ENCODE measurements at regions not wholly inside any gene's neighbourhood (a gene's known extent, or its start where the extent isn't known, plus 50 kb on each side); places are given as distances from the start of the nearest gene placed in this dataset.

DNA sequence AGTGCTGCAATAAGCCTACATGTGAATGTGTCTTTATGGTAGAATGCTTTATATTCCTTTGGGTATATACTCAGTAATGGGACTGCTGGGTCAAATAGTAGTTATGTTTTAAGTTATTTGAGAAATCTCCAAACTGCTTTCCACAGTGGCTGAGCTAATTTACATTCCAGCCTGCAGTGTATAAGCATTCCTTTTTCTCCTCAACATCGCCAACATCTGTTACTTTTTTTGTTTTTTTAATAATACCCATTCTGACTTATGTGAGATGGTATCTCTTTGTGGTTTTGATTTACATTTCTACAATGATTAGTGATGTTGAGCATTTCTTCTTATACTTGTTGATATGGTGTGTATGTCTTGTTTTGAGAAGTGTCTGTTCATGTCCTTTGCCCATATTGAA, 1186.2 kb downstream of the BCL11B start:
- DNase-seq: no peak

- DNase-seq: no peak
Observed at GRCh38 chr14:98093111-98093510, 1178.9 kb downstream of the BCL11B start.

- no peak for DNase-seq
Observed at GRCh38 chr14:98099527-98099926, 1172.5 kb downstream of the BCL11B start.

DNA sequence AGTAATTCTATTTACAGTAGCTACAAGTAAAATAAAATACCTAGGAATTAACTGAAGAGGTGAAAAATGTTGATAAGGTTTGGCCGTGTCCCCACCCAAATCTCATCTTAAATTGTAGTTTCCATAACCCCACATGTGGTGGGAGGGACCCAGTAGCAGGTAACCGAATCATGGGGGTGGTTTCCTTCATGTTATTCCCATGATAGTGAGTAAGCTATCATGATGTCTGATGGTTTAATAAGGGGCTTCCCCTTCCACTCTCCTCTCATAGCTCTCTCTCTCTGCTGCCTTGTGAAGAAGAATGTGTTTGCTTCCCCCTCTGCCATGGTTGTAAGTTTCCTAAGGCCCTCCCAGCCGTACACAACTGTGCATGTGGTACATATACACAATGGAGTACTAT, 1170.7 kb downstream of the BCL11B start:
- DNase-seq: no peak

GRCh38 chr14:98103705-98104104, 1168.3 kb downstream of the BCL11B start:
- DNase-seq: no peak

GRCh38 chr14:98109326-98109725, 1162.7 kb downstream of the BCL11B start:
- no peak for DNase-seq

DNA sequence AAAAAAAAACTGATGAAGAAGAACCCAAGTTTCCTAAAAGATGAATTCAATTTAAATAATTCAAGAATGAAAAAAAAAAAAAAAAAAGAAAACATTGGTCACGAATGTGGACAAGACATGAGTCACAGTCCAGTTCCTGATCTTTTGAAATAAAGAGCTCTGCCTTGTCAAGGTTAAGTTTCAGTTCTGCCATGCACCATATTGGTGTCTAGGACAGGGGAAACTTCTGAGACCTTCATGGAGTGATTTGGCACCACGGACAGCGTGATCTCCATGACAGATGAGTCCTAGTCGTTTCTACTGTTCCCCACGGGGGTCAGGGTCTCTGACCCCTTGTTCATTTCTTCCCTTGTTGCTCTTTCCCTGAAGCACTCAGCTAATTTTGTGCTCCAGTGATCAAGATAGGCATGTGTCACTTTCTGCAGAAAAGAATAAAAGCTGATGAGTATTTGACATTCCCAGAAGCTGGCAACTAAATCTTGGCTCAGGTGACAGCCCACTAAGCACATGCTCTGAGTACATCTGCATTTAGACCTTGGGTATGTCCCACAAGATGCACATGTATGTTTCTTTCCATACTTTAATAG, 1159.7 kb downstream of the BCL11B start:
- DNase-seq: no peak

DNA sequence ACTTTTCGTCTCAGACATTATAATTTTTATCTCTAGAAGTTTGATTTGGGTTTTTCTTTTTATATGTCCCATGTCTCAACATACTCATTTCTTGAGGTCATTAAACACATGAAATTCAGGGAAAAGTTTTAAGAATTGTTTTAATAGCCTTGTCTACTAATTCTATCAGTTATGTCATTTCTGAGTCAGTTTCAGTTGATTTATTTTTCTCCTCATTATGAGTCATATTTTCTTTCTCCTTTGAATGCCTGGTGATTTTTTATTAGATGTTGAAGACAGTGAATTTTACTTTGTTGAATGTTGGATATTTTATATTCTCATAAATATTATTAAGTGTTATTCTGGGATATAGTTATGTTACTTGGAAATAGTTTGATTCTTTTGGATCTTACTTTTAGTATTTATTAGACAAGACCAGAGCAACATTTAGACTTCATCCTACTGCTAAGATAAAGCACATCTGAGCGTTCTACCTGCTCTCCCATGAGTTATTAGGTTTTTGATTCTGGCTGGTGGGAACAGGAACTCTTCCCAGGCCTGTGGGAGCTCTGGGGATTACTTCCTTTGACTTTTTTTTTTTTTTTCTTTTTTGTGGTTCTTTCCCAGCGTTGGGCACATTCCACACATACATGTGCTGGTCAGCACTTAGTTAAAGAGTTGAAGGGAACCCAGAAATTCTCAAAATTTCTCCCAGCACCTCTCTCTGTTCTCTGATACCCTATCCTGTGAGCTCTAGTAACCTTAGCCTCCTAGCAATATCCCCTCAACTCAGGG, 1157.7 kb downstream of the BCL11B start:
- DNase-seq: no peak

- no peak for DNase-seq
Observed at GRCh38 chr14:98114946-98115345, 1157.1 kb downstream of the BCL11B start.

DNA sequence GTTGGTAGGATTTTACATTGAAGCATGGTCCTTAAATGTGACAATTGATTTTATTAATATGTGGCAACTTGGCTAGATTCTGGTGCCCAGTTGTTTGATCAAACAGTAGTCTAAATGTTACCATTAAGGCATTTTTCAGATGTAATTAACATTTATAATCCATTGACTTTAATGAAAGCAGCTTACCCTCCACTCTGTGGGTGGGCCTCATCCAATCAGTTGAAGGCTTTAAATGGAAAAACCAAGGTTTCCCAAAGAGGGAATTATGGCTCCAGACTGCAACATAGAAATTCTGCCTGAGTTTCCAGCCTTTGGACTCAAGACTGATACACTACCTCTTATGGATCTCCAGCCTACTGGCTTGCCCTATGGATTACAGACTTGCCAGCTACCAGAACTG, 1153.2 kb downstream of the BCL11B start:
- DNase-seq: no peak

DNA sequence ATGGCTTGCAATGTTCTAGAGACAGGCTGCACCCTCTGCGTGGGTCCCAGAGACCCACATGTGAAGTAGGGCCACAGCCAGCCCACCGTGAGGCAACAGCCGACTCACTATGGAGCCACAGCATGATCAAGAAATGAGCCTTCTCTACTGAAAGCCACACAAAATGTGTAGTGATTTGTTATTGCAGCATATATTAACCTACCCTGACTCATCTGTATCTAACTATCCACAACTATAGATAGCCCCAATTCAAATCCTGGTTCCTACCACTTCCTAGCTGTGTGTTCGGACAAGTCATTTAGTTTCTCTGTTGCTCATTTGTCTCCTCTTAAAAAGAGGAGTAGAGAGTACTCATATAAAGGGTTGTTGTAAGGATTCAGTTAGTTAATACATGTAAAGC, 1152.3 kb downstream of the BCL11B start:
- DNase-seq: no peak

- DNase-seq: peak; percentile 41
Observed at GRCh38 chr14:98120831-98121464, 1151.0 kb downstream of the BCL11B start.

- DNase-seq: no peak
Observed at GRCh38 chr14:98122527-98122926, 1149.5 kb downstream of the BCL11B start.

DNA sequence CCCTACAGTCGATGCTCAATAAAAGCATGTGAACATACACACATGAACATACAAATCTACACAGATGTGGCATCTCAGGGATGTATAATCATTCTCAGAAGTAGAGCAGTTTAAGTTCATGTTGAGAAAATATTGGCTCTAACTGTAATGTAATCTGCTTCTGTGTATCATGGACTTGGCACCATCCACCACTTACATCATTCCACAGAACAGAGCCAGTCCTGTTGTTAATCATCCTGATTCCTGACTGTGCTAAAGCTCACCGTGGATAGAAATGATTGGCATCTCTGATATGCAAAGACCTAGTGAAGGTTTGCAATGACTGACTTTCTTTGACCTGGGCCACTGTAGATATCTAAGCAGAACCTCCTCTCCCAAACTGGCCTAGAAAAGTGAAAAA, 1141.3 kb downstream of the BCL11B start:
- DNase-seq: no peak

DNA sequence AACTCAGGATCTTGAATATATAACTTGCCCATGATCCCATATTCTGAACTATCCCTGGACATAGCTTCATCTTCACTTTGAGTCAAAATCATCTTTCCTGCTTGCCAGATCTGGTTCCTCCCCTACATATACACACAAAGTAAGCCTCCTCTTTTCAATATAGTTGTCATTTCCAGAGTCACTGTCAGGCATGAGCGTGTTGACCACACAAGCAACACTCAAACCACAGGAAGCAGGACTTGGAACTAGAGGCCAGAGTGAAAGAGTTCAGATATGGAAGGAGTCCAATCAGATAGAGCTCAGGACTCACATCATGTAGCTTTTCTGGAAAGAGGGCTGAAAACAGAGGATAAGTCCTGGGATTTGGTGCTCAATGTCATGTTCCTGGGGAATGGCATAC, 1140.6 kb downstream of the BCL11B start:
- DNase-seq: no peak

GRCh38 chr14:98133806-98134205, 1138.2 kb downstream of the BCL11B start:
- no peak for DNase-seq

DNA sequence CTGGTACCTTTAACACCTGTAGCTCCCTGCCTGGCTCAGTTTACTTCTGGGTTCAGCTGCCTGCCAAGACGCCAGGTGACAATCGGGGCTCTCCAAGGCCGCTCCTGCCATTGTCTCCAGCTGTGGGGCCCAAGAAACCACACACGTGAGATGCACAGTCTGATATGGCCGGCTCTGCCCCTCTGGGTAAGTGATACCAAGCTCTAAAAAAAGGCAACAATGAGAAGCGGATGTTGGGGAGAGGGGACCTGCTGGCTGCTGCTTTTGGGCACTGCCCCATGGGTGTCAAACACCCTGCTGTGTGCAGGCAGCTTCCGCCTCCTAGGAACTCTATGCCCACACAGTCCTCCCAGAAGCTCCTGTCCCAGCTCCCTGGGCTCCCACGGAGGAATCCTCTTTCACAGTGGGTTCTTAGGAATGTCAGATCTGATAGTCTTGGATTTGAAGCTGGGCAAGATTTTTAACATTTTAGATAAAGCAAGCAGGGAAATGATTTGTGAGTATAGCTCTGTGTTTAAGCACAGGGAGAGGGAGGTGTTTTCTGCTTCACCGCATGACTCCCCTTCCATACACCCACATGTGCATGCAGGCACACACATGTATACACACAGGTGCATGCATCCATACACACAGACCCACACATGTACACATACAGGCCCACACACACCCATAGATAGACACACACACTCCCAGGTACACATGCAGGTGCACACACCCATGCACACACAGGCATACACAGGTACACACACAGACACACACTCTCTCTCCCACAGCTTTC, 1135.8 kb downstream of the BCL11B start:
- peak; percentile 73 for DNase-seq

DNA sequence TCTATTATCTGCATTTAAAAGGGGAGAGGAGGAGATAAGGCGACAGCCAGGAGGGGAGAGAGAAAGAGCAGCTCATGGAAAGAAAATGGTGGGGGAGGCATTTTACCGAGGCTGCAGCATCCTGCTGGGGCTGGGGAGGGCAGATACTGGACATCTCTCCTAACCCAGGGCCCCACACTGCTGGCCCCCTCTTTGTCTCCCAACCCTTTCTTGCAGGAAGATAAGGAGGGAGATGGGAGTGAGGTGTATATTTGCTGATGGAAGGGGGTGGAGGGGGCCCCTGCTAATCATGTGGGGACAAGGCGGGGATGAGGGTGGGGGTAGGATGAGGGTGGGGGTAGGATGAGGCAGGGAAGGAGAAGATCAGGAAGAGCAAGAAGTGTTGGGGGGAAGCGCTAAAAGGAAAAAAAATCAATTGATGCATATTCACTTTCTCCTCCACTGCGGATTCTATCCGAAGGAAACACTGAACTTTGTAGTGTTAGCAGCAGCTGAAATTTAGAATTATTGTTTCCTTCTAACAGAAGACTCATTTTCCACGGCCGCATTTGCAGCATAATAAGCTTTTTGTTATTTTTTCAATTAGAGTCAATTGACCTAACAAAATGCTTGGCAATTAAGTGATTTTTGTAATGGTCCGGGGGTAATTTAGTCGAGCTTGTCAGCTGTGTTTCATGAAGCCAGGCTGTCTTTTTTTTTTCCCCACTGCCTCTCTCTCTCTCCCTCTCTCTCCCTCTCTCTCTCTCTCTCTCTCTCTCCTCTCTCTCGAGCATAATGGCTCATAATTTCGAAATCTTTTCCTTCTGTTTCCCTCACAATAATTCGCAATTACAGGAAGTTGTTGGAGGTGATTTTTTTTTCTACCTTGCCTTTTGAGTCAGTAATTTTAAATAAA, 1134.6 kb downstream of the BCL11B start:
- DNase-seq: peak; percentile 92

- DNase-seq: no peak
Observed at GRCh38 chr14:98138666-98139065, 1133.3 kb downstream of the BCL11B start.

GRCh38 chr14:98140862-98141530, 1131.0 kb downstream of the BCL11B start:
- DNase-seq: no peak

DNA sequence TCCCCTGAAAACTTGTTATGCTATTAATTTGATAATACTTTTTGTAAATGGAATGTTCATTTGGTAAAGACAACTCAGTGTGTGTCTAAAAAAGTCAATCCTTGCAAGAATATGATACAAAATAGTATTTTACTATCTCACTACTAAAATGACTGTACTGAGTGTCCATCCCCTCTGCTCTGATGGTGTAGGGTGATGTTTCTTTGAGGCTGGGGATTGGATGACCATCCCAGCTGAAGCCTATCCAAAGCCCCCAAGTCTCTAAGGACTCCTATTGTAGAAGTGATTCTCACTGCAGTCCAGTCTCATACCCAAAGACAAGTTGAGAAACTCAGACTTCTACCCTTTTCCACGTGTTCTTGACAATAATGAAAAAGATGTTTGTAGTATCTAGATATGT, 1128.4 kb downstream of the BCL11B start:
- no peak for DNase-seq

DNA sequence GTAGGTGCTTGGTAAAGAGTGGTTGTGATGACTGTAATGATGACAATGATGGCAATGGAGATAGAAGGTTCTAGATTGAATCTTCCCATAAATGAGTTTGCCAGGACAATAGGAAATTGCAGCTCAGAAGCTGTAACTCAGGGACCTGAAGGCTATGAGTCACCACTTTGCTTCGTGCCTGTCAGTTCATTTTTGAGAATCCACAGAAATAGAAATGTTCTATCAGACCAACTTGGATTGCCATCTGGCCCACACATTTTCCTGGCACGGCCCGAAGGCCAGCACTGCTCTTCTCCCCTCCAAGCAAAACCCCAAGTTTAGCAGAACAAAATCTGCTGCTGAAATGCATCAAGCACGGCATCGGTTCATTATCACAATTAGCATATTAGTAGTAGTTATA, 1127.0 kb downstream of the BCL11B start:
- no peak for DNase-seq

All from COR-L47 (cell line).